AG04450 (cell line): ENCODE measurements at regions not wholly inside any gene's neighbourhood (a gene's known extent, or its start where the extent isn't known, plus 50 kb on each side); places are given as distances from the start of the nearest gene placed in this dataset.

Experiments
- CTCF ChIA-PET: fragments of 300-600, 350-600 bp; formaldehyde crosslinking; extraction: SDS; loops from one replicate; lab custom pipeline; 2022; ENCODE audit warnings: antibody characterized with exemption, inconsistent platforms; lab: Charles Lee
- POLR2A ChIA-PET: fragments of 350-600 bp; formaldehyde crosslinking; extraction: SDS; loops from one replicate; lab custom pipeline; 2021; ENCODE audit warnings: antibody characterized with exemption, inconsistent platforms; lab: Yijun Ruan, JAX
- DNase-seq: peaks from one replicate; pipeline ENCODE4 v3.0.0-alpha.2; 2011; ENCODE audit warnings: low read depth, low spot score
- H3K27ac ChIP-seq: one replicate; pipeline ENCODE4 v1.5.1; 2012; ENCODE audit warnings: low read depth, low read length, control low read depth
- H3K27me3 ChIP-seq: one replicate; pipeline ENCODE4 v1.6.0; 2012; ENCODE audit warnings: low read length; ENCODE audit not compliant: control insufficient read depth, insufficient read depth
- H3K4me3 ChIP-seq: 2 replicates; pipeline ENCODE4 v1.5.1; 2011; ENCODE audit warnings: mild to moderate bottlenecking, low read depth, low read length, control low read depth
- H3K9me3 ChIP-seq: 2 replicates; pipeline ENCODE4 v1.5.1; 2012; ENCODE audit warnings: low read length; ENCODE audit not compliant: control insufficient read depth, insufficient read depth
- TF ChIP-seq, protein P1 (sequence below): IDR thresholded peaks from 2 replicates; pipeline ENCODE4 v1.5.1; 2011; ENCODE audit warnings: low read depth, low read length, control low read depth, inconsistent platforms

DNA sequence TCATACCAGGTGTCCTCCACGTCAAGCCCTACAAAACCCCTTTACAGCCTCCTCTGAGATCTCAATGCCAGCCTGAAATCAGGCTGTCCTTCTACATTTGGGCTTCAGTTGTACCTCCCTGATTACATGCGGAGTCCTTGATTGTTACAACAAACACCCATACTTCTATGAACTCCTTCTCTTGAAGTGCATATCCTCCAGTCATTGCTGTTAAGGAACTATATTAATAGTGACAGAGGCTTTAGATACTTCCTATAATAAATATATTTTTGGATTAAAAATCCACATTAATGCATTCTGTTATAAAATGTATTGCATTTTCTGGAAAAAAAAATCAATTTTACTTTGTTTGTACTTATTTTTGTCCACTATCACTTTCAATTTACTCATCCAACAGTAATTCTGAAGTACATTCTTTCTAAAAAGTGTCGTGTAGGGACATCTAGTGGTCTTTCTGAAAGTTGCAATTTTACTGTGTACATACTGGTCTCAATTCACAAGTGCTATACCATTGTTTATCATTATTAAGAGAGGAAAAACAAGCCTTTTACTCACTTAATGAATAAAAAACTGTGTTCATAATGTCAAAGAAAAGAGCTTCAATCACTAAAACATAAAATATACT is 316.4 kb downstream of the DSEL start:
- TF ChIP-seq, protein P1, sequence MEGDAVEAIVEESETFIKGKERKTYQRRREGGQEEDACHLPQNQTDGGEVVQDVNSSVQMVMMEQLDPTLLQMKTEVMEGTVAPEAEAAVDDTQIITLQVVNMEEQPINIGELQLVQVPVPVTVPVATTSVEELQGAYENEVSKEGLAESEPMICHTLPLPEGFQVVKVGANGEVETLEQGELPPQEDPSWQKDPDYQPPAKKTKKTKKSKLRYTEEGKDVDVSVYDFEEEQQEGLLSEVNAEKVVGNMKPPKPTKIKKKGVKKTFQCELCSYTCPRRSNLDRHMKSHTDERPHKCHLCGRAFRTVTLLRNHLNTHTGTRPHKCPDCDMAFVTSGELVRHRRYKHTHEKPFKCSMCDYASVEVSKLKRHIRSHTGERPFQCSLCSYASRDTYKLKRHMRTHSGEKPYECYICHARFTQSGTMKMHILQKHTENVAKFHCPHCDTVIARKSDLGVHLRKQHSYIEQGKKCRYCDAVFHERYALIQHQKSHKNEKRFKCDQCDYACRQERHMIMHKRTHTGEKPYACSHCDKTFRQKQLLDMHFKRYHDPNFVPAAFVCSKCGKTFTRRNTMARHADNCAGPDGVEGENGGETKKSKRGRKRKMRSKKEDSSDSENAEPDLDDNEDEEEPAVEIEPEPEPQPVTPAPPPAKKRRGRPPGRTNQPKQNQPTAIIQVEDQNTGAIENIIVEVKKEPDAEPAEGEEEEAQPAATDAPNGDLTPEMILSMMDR = peak; percentile 71
- Histone ChIP-seq H3K9me3 (no peaks in the 10 kb centered on the region), H3K27ac (no peak overlapping the region), H3K27me3 (no peaks in the 10 kb centered on the region), H3K4me3 (no peak overlapping the region)
- peak; percentile 39 for DNase-seq
- ChIA-PET POLR2A (no interaction called here), CTCF (interaction anchor here (0.5 to 6.9 kb wide), 16 partner anchors 10 to 833 kb away, joined by 3 to 156 read pairs (median 3); no protein-coding TSS in a partner anchor)

DNA sequence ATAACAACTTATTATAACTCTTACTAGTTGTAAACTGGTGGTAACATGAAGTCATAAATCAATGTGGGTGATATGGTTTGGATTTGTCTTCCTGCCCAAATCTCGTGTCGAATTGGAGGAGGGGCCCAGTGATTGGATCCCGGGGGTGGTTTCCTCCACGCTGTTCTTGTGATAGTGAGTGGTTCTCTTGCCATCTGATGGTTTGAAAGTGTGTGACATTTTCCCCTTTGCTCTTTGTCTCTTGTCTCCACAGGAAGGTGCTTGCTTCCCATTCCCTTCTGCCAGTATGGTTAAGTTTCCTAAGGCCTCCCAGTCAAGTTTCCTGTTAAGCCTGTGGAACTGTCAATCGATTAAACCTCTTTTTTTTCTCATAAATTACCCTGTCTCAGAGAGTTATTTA is 321.6 kb downstream of the DSEL start:
- Histone ChIP-seq H3K4me3 (no peak overlapping the region), H3K27ac (no peak overlapping the region), H3K9me3 (no peaks in the 10 kb centered on the region), H3K27me3 (no peaks in the 10 kb centered on the region)
- TF ChIP-seq, protein P1 = no peak
- ChIA-PET POLR2A (no interaction called here), CTCF (no interaction called here)
- DNase-seq = no peak

DNA sequence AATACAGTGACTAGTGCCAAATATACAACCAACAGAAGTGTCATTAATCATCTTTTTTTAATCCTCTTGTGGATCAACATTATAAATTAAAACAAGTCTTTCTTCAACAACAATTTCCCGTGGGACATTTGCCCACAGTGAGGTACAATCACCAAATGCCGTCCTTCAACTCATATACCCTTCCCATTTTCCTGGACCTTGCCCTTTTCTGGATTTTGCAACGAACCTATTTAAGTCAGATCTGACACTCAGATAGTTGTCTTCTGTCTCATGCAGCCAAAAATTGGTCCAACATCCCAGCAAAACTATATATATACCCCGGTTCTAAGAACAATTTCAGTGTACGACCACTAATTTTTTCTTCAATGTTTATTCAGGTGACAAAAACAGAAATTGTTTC is 324.0 kb downstream of the DSEL start:
- DNase-seq = no peak
- TF ChIP-seq, protein P1 = no peak
- H3K27ac ChIP-seq = no peak overlapping the region
- CTCF ChIA-PET = no interaction called here
- no peaks in the 10 kb centered on the region for H3K27me3 ChIP-seq
- POLR2A ChIA-PET = no interaction called here
- H3K4me3 ChIP-seq = no peak overlapping the region
- no peaks in the 10 kb centered on the region for H3K9me3 ChIP-seq

DNA sequence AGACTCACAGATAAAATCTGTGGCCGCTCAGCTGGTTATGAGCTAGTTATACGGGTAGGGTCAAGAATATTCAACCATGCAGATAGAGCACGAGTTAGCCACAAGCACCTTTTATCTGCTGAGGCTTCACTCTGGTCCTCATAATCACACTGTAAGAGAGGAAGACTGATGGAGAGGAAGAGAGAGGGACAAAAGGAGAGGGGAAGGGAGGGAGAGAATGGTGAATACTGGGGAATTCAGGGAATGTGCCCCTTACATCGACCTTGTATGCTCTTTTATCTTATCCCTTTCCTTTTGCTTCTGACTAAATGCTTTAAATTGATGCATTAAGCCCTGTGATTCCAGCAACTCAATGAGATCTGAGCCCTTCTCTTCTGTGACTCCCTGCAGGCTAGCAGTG is 333.1 kb downstream of the DSEL start:
- DNase-seq = no peak
- ChIA-PET POLR2A (no interaction called here), CTCF (no interaction called here)
- H3K4me3 ChIP-seq = no peak overlapping the region
- no peaks in the 10 kb centered on the region for H3K9me3 ChIP-seq
- H3K27ac ChIP-seq = no peak overlapping the region
- H3K27me3 ChIP-seq = no peaks in the 10 kb centered on the region
- TF ChIP-seq, protein P1 = no peak

DNA sequence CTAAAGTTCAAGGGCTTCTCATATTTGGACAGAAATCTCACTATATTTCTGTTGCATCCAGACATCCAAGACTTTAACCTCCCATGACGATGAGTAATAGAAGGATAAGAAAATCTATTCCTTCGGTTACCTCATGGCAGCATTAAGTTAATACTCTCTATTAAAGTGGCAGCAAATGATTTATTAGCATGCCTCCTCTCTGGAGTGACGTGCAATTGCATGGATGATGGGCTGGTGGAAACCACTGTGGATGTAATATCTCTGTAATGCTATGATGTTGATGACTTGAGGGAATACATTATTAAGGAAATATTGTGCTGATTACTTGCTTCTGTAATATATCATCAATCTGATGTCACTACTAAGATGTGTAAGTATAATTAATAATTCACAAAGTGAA is 336.8 kb downstream of the DSEL start:
- Histone ChIP-seq H3K27ac (no peak overlapping the region), H3K4me3 (no peak overlapping the region), H3K27me3 (no peaks in the 10 kb centered on the region), H3K9me3 (no peaks in the 10 kb centered on the region)
- ChIA-PET CTCF (no interaction called here), POLR2A (no interaction called here)
- TF ChIP-seq, protein P1 = no peak
- no peak for DNase-seq
